GM21515 (cell line): ENCODE measurements at regions not wholly inside any gene's neighbourhood (a gene's known extent, or its start where the extent isn't known, plus 50 kb on each side); places are given as distances from the start of the nearest gene placed in this dataset.
"Not testable (repeated sequence)": the region's sequence is repeated elsewhere in the genome, so short reads cannot be mapped to it uniquely, and the experiment has no call there.

Experiments
- ATAC-seq: cut with Tn5 transposase; IDR thresholded peaks from one replicate; pipeline ENCODE4 v1.9.1; 2021; ENCODE audit not compliant: unreplicated experiment

DNA sequence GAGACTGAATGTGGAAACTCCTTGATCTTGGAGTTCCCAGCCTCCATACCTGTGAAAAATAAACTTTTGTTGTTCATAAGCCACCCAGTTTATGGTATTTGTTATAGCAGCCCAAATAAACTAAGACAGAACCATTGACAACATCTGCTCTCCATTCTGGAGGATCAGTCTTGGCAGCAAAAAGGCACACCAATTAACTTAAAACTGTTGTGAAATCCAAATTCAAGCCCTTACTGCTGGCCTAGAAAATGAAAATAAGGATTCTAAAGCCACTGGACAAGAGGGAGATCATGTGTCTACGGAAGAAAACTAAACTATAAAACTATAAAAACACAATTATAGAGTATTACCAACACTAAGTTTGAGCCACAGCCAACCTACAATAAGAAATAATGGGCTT lies 172.1 kb upstream of the RNPC3 start:
- ATAC-seq = no peak

DNA sequence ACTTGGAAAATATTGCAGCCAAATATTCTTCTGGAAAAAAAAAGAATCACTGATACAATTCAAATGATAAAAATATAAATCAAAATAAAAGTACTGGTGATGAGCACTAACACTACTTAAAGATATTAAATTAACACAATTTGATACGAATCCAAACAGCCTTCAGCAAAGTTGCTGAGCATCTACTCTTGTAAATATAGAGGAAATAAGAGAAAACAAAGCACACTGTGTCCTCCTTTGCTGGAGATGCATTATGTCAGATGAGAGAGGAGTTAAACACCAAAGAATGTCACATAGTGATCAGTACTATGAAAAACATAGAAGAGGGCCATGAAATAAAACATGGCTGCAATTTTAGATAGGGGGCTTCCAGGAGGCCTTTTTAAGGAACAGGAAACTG lies 177.4 kb upstream of the RNPC3 start:
- ATAC-seq = no peak

DNA sequence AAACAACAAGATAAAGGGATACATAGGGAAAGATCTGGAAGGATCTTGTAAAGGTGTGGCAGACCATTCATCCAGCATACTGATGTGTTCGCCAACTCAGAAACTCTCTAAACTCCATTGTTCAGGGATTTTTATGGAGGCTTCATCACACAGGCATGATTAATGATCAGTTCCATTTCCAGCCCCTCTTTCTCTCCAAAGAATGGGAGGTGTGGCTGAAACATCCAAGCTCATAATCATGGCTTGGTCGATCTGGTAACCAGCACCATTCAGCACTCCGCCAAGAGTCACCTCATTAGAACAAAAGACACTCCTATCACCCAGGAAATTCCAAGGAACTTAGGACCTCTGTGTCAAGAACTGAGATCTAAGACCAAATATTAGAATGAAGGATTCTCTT lies 180.6 kb upstream of the RNPC3 start:
- no peak for ATAC-seq

DNA sequence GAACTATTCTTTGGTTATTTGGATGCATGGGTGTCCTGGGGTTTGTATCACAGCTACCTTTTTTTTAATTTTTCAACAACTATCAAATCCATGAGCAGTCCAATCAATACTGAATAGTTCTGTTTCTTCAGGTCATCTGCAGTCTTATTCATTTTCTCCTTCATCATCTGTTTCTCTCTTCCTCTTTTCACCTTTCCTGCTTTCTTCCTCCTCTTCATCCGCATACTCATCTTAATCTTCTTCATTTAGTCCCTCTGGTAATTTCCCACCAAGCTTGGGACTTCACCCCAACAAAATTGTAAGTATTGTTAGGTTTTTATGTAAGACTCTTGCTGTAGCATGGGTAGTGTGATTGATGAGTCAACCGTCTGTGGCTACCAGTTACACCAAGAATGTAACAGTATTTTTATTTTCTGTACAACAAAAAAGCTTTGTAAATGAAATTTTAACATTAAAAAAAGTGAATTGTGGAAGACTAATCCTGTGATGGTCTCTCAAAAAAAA lies 184.1 kb upstream of the RNPC3 start:
- no peak for ATAC-seq

DNA sequence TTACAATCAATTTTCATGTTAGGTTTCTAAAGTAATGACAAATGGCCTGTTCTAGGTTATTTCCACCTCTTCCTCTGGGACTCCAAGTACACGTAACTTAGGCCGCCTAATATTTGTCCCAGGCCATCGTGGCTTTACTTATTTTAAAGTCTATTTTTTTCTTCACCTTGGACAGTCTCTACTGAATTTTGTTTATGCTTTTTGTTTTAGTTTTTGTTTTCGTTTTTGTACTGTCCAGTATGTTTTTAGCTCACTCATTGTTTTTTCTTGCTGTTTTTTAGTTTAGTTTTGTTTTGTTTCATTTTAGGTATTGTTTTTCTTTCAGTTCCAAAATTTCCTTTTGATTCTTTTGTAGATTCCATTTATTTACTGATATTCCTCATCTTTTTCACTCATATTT lies 187.7 kb upstream of the RNPC3 start:
- no peak for ATAC-seq

DNA sequence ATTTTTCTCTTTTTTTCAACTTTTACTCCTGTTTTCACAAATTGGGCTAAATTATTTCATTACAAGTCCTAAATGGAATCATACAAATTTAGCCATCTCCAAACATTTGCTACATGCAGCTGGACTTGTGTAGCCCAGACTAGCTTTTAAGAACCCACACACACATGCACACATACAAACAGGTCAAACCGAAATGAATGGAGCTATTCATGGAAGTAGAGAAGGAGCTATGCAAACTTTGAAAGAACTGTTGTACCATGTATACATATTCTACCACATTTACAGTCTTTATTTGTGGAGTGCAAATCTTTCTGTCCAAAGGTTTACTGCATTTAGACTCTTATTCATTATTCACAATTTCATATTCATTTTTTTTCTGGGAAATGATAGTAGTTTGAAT lies 189.1 kb upstream of the RNPC3 start:
- no peak for ATAC-seq

DNA sequence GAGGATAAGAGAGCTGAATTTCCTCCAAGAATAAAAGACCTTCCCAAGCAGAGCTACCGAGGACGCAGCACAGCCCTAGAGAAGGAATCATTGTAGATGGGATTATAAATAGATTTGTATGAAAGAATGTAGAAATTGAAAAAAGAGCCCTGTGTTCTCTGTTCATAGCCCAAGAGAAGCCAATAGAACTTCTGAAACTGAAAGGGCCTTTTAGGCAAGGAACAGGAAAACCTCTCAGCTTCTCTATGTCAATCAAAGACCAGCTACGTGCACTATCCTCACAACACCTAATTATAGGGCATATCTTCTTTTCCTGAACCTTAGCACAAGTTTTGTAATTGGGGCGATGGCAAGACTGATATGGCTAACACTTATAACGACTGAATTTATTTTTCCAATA lies 192.4 kb upstream of the RNPC3 start:
- peak; percentile 69 for ATAC-seq

DNA sequence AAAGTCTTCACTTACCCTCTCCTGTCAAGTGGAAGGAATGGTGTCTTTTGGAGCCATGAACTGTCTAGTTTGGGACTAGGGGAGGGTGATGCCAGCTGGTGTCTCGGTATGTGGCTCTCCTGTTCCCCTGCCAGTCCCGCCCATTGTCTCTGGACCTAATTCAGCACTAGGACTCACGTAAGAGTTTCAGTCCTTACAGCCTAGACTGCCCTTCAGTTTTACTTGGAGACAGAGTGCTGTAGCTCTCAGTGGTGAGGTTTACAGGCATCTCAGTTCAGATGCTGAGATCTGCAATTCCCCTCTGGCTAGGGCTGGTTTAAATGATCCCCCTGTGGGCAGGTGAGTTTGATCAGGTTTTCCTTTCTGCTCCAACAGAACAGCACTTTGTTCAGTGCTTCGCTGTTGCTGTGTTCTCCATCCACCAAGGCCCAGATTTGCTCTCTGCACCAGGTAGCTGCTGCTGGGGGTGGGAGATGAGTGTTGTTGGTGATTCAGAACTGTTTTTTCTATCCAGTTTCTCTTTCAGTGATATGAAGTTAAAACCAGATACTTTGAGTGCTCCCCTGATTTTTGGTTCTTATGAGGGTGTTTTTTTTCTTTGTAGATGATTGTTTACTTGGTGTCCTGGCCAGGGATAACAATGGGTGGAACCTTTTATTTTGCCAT lies 198.3 kb upstream of the RNPC3 start:
- no peak for ATAC-seq

DNA sequence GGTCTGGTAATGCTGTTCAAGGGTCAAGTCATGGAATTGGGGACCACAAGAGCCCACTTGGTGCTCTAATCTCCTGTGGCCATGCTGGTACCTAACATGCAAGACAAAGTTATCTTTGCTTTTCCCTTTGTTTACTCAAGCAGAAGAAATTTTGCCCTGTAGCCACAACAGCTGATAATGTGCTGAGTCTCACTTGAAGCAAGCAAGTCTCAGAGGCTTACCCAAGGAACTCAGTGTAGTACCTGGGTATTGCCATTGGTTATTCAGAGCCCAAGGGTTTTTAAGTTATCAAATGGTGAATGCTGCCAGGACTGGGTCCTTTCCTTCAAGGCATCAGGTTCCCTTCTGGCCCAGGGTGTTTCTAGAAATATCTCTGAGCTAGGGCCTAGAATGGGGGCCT lies 198.9 kb upstream of the RNPC3 start:
- no peak for ATAC-seq

DNA sequence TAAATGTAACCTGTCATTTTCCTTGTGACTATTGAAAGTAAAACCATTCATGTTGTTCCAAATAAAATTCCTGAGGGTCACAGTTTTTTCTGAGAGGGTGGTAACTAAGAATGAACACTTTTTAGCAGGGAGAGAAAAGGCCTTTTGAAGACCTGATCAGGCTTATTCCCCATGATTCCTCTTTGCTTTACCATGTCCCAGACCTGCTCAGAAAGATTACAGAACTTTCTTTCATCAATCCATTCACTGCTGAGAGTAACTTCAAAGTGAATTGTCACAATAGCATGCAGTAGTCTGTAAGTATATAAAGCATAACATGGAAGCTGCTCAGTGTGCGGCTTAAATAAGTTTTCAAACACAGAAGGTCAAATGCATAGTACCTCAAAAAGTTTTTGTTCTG lies 201.5 kb upstream of the COL11A1 start:
- ATAC-seq = no peak

DNA sequence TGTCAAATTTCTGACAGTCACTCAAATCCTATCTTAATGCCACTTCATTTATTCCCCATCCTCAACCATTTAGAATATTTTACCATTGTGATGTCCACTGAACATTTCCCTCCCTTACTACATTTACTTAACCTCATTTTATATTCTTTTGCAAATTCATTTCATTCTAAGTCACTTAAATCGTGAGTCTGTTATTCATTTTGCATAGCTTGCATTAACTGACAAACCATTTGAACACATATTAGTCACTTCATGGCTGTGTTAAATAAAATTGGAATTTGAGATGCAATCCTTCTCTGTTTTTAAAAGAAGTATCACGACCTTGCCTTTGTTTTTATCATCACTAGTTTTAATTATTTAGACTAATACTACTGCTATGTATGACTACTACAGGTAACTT lies 199.4 kb upstream of the COL11A1 start:
- ATAC-seq = no peak

DNA sequence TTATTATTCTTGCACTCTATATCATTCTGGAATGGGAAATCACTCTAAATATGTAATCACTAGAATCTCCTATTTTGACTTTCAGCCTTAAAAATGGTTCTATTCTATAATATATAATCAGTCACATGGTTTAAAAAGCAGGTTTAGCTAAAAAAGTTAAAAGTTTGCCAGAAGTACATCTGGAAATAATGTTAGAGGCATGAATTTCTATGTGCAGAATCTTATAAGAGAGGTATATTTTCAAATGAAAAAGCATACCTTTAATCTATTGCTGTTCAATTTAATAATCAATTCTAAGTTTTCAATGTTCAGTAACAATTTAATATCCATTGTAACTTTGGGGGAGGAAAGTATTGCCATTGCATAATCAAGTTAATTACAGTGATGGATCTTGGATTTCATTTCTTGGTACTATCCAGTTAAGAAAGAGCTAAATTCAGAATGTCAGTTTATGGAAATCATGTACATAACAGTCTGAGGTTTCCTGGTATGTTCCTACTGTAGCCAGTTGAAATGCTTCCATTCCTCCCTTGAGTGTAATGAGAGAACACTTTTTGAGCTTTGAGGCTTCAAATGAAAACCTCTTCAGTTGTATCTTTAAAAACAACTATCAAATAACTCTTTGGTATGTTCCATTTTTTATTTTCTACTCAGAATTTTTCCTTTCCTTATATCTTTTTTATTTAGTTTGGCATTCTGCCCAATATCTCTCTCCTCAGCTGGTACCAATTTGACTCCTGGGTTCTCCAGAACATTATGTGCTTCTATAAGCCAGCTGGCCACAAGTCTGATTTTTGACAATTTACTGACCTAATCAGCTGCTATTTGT lies 175.7 kb upstream of the COL11A1 start:
- ATAC-seq = no peak

DNA sequence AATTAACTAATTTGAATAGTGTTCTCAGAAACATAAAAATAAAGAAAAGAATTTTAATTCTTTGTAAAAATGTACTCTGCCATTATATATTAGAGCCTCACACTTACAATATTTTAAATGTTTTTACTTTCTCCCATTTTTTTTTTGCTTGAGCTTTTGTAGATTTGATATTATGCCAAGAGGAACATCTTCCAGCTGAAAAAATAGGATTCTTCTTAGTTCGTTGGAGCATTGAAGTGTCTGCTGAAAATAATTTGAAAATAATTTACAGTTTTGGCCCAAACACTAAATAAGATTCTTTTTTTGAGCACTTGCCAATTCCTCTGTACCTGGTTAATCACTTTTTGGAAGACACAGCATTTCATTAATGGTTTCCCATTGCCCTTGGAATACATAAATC lies 175.0 kb upstream of the COL11A1 start:
- ATAC-seq = no peak

DNA sequence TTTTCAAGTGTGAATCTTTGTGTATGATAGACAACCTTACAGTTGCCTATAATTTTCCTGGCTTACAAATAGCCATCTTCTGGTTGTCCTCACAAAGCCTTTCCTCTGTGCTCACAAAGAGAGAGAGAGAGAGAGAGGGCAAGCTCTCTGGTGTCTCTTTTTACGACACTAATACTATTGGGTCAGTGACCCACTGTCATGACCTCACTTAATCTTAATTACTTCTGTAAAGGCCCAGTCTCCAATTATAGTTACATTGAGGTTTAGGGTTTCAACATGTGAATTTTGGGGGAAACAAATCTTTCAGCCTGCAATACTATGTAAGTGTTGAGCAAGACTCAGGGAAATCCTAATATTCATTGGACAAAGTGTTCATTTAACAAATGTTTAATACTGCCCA lies 167.4 kb upstream of the COL11A1 start:
- no peak for ATAC-seq

DNA sequence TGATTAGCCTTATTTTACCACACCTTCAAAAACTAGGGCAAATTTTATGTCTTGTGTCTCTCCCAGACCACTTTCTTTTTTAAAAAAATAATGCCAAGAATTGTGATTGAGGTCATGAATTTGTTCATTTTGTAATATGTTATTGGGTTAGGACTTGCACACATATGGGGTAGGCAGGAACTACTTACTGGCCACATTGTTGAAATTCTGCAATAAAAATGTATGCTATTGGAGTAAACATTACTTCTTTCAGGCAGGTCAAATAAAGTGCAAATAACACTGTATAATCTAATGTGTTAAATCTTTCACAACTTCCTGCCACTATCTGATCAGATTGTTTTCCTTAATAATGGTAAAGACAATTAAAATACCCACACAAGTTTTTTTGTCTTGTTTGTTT lies 166.6 kb upstream of the COL11A1 start:
- no peak for ATAC-seq

DNA sequence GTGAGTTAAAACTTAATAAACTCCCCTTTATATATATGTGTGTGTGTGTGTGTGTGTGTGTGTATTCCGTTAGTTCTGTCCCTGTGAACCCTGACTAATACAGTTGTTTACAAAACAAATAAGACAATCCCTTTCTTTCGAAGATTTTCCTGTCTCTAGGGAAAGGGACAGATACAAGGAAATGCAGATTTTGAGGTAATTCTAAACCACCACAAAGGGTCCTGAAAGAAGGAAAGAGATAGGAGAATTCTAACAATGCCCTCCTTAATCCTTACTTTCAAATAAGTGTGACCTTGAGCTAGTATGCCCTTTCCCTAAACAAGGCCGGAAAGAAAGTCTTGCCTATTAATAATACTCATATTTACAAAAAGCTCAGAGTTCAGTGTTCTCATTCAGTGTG lies 164.8 kb upstream of the COL11A1 start:
- ATAC-seq = no peak

DNA sequence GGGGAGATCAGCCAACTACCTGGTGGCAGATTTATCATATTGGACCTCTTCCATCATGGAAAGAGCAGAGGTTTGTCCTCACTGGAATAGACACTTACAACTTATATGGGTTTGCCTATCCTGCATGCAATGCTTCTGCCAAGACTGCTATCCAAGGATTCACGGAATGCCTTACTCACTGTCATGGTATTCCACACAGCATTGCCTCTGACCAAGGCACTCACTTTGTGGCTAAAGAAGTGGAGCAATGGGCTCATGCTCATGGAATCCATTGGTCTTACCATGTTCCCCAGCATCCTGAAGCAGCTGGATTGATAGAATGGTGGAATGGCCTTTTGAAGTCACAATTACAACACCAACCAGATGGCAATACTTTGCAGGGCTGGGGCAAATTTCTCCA lies 163.1 kb upstream of the COL11A1 start:
- ATAC-seq = not testable (repeated sequence)

DNA sequence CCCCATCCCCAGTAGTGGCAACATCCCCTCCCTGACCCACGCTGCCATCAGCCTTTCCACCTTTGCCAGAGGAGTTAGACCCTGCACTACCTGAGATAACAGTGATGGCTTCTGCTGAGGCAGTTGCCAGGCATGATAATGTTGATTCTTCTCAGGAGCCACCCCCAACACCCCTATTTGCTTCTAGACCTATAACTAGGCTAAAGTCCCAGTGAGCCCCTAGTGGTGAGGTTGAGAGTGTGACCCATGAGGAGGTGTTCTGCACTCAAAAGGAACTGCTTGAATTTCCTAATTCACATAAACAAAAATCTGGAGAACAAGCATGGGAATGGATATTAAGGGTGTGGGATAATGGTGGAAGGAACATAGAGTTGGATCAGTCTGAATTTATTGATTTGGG lies 159.6 kb upstream of the COL11A1 start:
- ATAC-seq = no peak

DNA sequence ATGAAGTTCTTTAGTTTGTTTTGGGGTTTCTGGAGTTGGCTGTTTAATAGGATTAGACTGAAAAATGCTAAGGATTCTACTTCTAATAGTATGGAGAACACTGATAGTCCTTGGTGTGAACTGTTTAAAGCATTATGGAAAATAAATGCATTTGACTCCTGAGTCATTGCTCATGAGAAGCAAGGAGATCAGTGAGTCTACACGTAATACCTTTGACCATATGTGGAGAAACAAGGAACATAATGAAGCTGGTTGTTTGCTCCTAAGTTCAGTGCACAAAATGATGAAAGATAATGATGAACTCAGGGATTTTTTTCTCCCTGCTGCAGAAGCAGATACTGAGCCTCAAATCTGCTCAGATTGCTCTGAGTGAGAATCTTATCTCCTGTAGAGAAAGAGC lies 158.9 kb upstream of the COL11A1 start:
- no peak for ATAC-seq

DNA sequence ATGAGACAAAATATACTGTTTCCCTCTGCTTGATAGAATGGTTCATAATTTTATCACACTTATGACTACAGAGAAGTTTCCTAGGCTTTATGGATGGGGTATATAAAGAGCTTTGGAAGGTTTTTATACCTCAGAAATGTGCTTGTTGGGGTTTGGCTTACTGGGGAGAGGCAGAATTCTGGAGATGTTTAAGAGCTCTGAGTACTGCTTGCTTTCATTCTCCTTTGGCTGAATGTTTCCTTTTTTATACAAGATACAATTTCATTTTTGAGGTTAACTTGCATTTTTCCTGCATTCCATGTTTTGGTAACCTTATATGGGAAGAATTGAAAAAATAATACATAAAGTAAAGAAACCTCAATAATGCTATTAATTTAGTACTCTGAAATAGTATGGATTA lies 157.7 kb upstream of the COL11A1 start:
- ATAC-seq = no peak

DNA sequence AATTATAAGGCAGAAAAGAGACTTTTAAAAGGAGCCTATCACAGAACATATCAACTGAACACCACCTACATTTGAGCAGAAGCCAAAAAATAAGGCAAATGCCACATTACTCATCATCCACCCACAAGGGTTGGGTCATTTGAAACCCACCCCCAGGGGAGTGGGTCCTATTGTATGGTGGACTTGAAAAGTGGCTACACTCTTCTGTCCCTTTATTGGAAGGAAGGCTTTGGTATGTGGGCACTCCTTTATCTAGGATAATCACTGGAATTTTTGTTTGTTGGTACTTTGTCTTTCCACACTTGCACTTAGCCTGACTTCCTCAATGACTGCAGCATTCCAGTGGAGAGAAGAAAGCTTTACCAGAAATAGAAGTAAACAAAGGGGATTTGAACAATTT lies 157.2 kb upstream of the COL11A1 start:
- no peak for ATAC-seq

DNA sequence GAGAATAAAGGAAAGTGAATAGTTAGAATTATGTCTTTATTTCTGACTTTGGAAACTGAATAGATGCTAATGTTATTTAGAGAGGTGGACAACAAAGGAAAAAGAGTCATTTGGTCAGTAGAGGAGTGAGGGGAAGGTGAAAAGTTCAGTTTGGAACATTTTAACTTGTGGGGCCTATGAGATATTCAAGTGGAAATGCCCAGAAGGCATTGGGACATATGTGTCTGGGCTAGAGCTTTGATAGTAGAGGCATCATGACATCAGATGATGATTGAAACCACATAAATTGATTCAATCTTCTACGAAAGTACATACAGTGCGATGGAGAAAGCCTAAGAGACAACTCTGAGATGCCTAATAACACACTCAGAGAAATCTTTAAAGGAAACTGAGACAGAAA lies 151.7 kb upstream of the COL11A1 start:
- ATAC-seq = no peak

DNA sequence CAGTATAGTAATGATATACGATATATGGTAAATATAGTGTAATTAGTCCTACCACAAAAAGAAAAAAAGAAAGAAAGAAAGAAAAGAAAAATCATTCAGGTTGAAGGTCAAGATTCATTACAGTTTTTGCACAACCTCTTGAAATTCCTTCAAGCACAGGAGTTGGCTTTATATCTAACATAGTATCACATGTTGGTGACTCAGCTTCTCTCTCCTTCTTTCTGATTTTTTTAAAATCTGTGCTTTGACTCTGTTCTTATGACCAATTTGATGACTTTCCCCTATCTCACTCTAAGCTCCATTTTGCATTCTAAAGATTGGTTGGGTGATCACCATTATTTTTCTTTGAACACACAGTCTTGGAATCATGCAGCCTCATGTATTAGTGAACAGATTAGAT lies 148.2 kb upstream of the COL11A1 start:
- ATAC-seq = no peak
